ENCODE measurements at regions not wholly inside any gene's neighbourhood (a gene's known extent, or its start where the extent isn't known, plus 50 kb on each side); places are given as distances from the start of the nearest gene placed in this dataset.
"Not testable (repeated sequence)": the region's sequence is repeated elsewhere in the genome, so short reads cannot be mapped to it uniquely, and the experiment has no call there.

GRCh38 chr5:110269478-110270142, 456.9 kb downstream of the TMEM232 start:
- no peaks in the 10 kb centered on the region for H3K9me3 ChIP-seq (ENCODE audit: low read length)
- no peaks in the 10 kb centered on the region for H3K27me3 ChIP-seq (ENCODE audit: insufficient read depth, low read length)
- H2AFZ ChIP-seq (ENCODE audit: low read depth, low read length) = no peak overlapping the region
- peaks cover 31% of the 10 kb centered on the region for H3K4me1 ChIP-seq (ENCODE audit: insufficient read depth, low read length)
- no peaks in the 10 kb centered on the region for H3K36me3 ChIP-seq (ENCODE audit: insufficient read depth, low read length)
- H3K4me3 ChIP-seq (ENCODE audit: low read length) = no peak overlapping the region

DNA sequence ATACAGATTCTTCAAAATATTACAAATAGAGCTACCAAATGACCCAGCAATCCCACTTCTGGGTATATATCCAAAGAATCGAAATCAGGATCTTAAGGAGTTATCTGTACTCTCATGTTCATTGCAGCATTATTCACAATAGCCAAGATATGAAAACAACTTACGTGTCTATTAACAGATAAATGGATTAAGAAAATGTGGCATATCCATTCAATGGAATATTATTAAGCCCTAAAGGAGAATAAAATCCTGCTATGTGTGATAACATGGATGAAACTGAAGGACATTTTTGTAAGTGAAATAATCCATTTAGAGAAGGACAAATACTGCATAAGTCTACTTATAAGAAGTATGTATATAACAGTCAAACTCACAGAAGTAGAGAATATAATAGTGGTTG, 450.6 kb downstream of the TMEM232 start:
- Histone ChIP-seq H3K4me1 (ENCODE audit: insufficient read depth, low read length) (no peaks in the 10 kb centered on the region), H3K9me3 (ENCODE audit: low read length) (peaks cover 2% of the 10 kb centered on the region), H3K4me3 (ENCODE audit: low read length) (no peak overlapping the region), H3K27me3 (ENCODE audit: insufficient read depth, low read length) (no peaks in the 10 kb centered on the region), H2AFZ (ENCODE audit: low read depth, low read length) (no peak overlapping the region), H3K36me3 (ENCODE audit: insufficient read depth, low read length) (no peaks in the 10 kb centered on the region)

- H3K36me3 ChIP-seq (ENCODE audit: insufficient read depth, low read length); H2AFZ ChIP-seq (ENCODE audit: low read depth, low read length); H3K9me3 ChIP-seq (ENCODE audit: low read length); H3K27me3 ChIP-seq (ENCODE audit: insufficient read depth, low read length); H3K4me3 ChIP-seq (ENCODE audit: low read length); H3K4me1 ChIP-seq (ENCODE audit: insufficient read depth, low read length): not testable (repeated sequence)
These were observed 448.0 kb downstream of the TMEM232 start for GRCh38 chr5:110278449-110278848.

- H2AFZ ChIP-seq (ENCODE audit: low read depth, low read length); H3K36me3 ChIP-seq (ENCODE audit: insufficient read depth, low read length); H3K4me3 ChIP-seq (ENCODE audit: low read length); H3K9me3 ChIP-seq (ENCODE audit: low read length); H3K27me3 ChIP-seq (ENCODE audit: insufficient read depth, low read length); H3K4me1 ChIP-seq (ENCODE audit: insufficient read depth, low read length): not testable (repeated sequence)
These were observed 442.4 kb downstream of the TMEM232 start for GRCh38 chr5:110284121-110284520.

DNA sequence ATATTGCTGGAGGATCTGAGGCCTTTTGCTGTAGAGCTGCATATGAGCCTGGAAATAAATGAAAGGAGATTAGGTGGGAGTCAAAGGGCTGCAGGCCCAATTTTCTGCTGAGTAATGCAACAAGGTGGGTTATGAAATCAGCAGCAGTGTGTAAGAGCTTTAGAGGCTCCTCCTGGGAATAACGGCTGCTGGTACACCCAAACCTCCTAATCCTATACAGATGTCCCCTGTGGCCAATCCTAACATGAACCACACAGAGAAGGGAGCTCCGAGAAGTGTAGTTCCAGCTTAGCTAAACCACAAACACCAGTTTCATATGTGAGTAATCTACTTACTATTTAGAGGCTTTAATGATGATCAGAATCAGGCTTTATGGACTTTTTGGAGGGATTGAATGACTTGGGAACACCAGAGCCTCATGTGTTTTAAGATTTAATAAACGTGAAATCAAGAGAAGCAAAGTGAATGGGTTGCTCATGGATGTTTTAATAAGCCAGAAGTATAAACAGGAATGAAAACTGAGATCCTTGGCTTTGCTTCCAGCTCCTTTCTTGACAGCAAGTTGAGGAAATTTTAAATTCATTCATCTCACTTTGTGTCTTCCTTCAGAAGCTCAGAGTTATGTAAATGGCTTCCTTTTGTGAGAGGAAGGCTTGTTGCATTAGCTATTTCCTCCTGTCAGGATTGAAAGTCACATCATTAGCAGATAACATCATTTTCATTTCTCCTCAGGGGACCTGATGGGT, 437.5 kb downstream of the TMEM232 start:
- Histone ChIP-seq H3K4me3 (ENCODE audit: low read length) (no peak overlapping the region), H3K4me1 (ENCODE audit: insufficient read depth, low read length) (no peaks in the 10 kb centered on the region), H3K36me3 (ENCODE audit: insufficient read depth, low read length) (no peaks in the 10 kb centered on the region), H3K9me3 (ENCODE audit: low read length) (peaks cover 4% of the 10 kb centered on the region), H3K27me3 (ENCODE audit: insufficient read depth, low read length) (no peaks in the 10 kb centered on the region), H2AFZ (ENCODE audit: low read depth, low read length) (no peak overlapping the region)

DNA sequence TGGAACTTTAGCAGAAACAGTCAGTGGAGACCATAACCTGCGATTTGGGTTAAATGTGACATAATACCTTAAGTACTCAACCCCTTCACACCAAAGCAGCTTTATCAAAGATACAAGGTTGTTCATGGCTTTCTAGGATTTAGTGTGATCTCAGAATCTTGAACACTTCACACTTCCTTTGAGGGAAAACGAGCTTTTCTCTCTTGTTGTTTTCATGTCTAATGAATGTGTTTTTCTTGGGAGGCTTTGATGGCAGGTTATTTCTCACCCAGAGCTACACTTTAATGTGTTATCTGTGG, 437.0 kb downstream of the TMEM232 start:
- H3K4me3 ChIP-seq (ENCODE audit: low read length) = no peak overlapping the region
- H3K9me3 ChIP-seq (ENCODE audit: low read length) = peaks cover under 1% of the 10 kb centered on the region
- no peaks in the 10 kb centered on the region for H3K36me3 ChIP-seq (ENCODE audit: insufficient read depth, low read length)
- H2AFZ ChIP-seq (ENCODE audit: low read depth, low read length) = no peak overlapping the region
- H3K4me1 ChIP-seq (ENCODE audit: insufficient read depth, low read length) = no peaks in the 10 kb centered on the region
- no peaks in the 10 kb centered on the region for H3K27me3 ChIP-seq (ENCODE audit: insufficient read depth, low read length)

- Histone ChIP-seq H3K27me3 (ENCODE audit: insufficient read depth, low read length) (no peaks in the 10 kb centered on the region), H2AFZ (ENCODE audit: low read depth, low read length) (no peak overlapping the region), H3K9me3 (ENCODE audit: low read length) (no peaks in the 10 kb centered on the region), H3K36me3 (ENCODE audit: insufficient read depth, low read length) (no peaks in the 10 kb centered on the region), H3K4me3 (ENCODE audit: low read length) (no peak overlapping the region), H3K4me1 (ENCODE audit: insufficient read depth, low read length) (no peaks in the 10 kb centered on the region)
These were observed 435.9 kb downstream of the TMEM232 start for GRCh38 chr5:110290542-110290941.

GRCh38 chr5:110294281-110294680, 432.2 kb downstream of the TMEM232 start:
- Histone ChIP-seq H3K27me3 (ENCODE audit: insufficient read depth, low read length) (no peaks in the 10 kb centered on the region), H3K36me3 (ENCODE audit: insufficient read depth, low read length) (no peaks in the 10 kb centered on the region), H3K4me3 (ENCODE audit: low read length) (no peak overlapping the region), H3K4me1 (ENCODE audit: insufficient read depth, low read length) (no peaks in the 10 kb centered on the region), H3K9me3 (ENCODE audit: low read length) (no peaks in the 10 kb centered on the region), H2AFZ (ENCODE audit: low read depth, low read length) (no peak overlapping the region)

- H3K4me3 ChIP-seq (ENCODE audit: low read length) = no peak overlapping the region
- H3K4me1 ChIP-seq (ENCODE audit: insufficient read depth, low read length) = no peaks in the 10 kb centered on the region
- H3K36me3 ChIP-seq (ENCODE audit: insufficient read depth, low read length) = no peaks in the 10 kb centered on the region
- H3K27me3 ChIP-seq (ENCODE audit: insufficient read depth, low read length) = no peaks in the 10 kb centered on the region
- H3K9me3 ChIP-seq (ENCODE audit: low read length) = no peaks in the 10 kb centered on the region
- H2AFZ ChIP-seq (ENCODE audit: low read depth, low read length) = no peak overlapping the region
These were observed 429.3 kb downstream of the TMEM232 start for GRCh38 chr5:110297152-110297670.

DNA sequence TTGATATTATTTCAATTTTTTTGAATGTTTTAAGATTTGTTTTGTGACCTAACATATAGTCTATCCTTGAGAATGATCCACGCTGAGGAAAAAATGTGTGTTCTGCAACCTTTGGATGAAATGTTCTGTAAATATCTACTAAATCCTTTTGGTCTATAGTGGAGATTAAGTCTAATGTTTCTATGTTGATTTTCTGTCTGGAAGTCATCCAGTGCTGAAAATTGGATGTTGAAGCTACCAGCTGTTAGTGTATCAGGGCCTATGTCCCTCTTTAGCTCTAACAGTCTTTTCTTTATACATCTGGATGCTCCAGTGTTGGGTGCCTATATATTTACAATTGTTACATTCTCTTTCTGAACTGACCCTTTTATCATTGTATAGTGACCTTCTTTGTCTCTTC, 422.3 kb downstream of the TMEM232 start:
- Histone ChIP-seq H3K27me3 (ENCODE audit: insufficient read depth, low read length) (no peaks in the 10 kb centered on the region), H2AFZ (ENCODE audit: low read depth, low read length) (no peak overlapping the region), H3K9me3 (ENCODE audit: low read length) (peaks cover 9% of the 10 kb centered on the region), H3K36me3 (ENCODE audit: insufficient read depth, low read length) (no peaks in the 10 kb centered on the region), H3K4me1 (ENCODE audit: insufficient read depth, low read length) (no peaks in the 10 kb centered on the region), H3K4me3 (ENCODE audit: low read length) (no peak overlapping the region)

GRCh38 chr5:110306650-110307049, 419.8 kb downstream of the TMEM232 start:
- Histone ChIP-seq H3K9me3 (ENCODE audit: low read length) (peaks cover 11% of the 10 kb centered on the region), H3K27me3 (ENCODE audit: insufficient read depth, low read length) (no peaks in the 10 kb centered on the region), H3K36me3 (ENCODE audit: insufficient read depth, low read length) (no peaks in the 10 kb centered on the region), H2AFZ (ENCODE audit: low read depth, low read length) (no peak overlapping the region), H3K4me1 (ENCODE audit: insufficient read depth, low read length) (no peaks in the 10 kb centered on the region), H3K4me3 (ENCODE audit: low read length) (no peak overlapping the region)

GRCh38 chr5:110309222-110309621, 417.2 kb downstream of the TMEM232 start:
- H3K9me3 ChIP-seq (ENCODE audit: low read length) = peaks cover 11% of the 10 kb centered on the region
- no peaks in the 10 kb centered on the region for H3K36me3 ChIP-seq (ENCODE audit: insufficient read depth, low read length)
- H3K4me1 ChIP-seq (ENCODE audit: insufficient read depth, low read length) = no peaks in the 10 kb centered on the region
- no peaks in the 10 kb centered on the region for H3K27me3 ChIP-seq (ENCODE audit: insufficient read depth, low read length)
- H2AFZ ChIP-seq (ENCODE audit: low read depth, low read length) = no peak overlapping the region
- H3K4me3 ChIP-seq (ENCODE audit: low read length) = no peak overlapping the region

DNA sequence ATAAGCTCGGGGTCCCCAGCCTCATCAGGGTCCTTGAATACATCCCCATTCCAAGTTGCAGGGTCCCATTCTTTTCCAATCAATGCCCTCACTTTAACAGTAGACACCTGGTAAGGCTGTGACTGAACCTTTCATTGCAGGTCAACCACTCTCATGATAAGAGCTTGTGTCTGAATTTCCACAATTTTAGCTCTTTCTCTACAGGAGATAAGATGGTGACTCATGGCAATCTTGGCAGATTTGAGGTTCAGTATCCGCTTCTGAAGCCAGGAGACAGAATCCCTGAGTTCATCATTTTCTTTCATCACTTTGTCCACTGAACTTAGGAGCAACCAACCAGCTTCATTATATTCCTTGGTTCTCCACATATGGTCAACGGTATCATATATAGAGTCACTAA, 409.9 kb downstream of the TMEM232 start:
- not testable (repeated sequence) for H3K4me1 ChIP-seq (ENCODE audit: insufficient read depth, low read length); H3K9me3 ChIP-seq (ENCODE audit: low read length); H3K4me3 ChIP-seq (ENCODE audit: low read length)

DNA sequence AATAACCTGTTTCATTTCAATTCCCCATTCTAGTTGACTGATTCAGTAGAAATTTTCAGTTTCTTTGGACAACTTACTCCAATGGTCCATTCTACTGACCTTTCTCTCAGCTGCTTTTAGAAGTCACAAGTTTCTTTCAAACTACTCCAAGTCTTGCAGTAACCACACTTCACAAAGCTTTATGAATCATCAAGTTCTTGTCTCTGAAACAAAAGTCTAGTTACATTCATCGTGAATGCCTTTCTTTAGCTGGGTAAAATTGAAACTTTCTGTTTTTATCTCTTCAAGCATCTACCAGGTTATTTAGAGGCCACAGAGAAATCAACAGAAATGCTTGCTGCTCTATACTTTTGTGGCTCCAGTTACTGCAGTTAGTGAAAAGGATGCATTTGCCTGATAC, 405.4 kb downstream of the TMEM232 start:
- Histone ChIP-seq H3K4me1 (ENCODE audit: insufficient read depth, low read length) (peaks cover 2% of the 10 kb centered on the region), H3K4me3 (ENCODE audit: low read length) (no peak overlapping the region), H3K27me3 (ENCODE audit: insufficient read depth, low read length) (no peaks in the 10 kb centered on the region), H3K36me3 (ENCODE audit: insufficient read depth, low read length) (no peaks in the 10 kb centered on the region), H3K9me3 (ENCODE audit: low read length) (no peaks in the 10 kb centered on the region), H2AFZ (ENCODE audit: low read depth, low read length) (no peak overlapping the region)

More for the DNA sequence above, 409.9 kb downstream of the TMEM232 start:
- H3K36me3 ChIP-seq (ENCODE audit: insufficient read depth, low read length); H2AFZ ChIP-seq (ENCODE audit: low read depth, low read length); H3K27me3 ChIP-seq (ENCODE audit: insufficient read depth, low read length): not testable (repeated sequence)
